Smooth muscle cell (in vitro differentiated cells): ENCODE measurements at regions not wholly inside any gene's neighbourhood (a gene's known extent, or its start where the extent isn't known, plus 50 kb on each side); places are given as distances from the start of the nearest gene placed in this dataset.

Experiments
- DNase-seq: peaks from one replicate; lab custom pipeline; 2025; ENCODE audit not compliant: unreplicated experiment; lab: John Stamatoyannopoulos, UW
- H2AFZ ChIP-seq: fragments of 200-600 bp; sonication (generic); 2 replicates; pipeline ENCODE4 v1.6.0; 2016; ENCODE audit warnings: antibody characterized with exemption, low read depth, mild to moderate bottlenecking
- H3F3A ChIP-seq: fragments of 200-600 bp; sonication (generic); 2 replicates; pipeline ENCODE4 v1.6.0; 2017; ENCODE audit warnings: antibody characterized with exemption, low read depth
- H3K27ac ChIP-seq: fragments of 200-600 bp; sonication (generic); 2 replicates; pipeline ENCODE4 v1.5.1; 2016; ENCODE audit warnings: low read depth, mild to moderate bottlenecking
- H3K27me3 ChIP-seq: fragments of 200-600 bp; sonication (generic); 2 replicates; pipeline ENCODE4 v1.6.1; 2016; ENCODE audit warnings: low read depth, mild to moderate bottlenecking
- H3K36me3 ChIP-seq: fragments of 200-600 bp; sonication (generic); 2 replicates; pipeline ENCODE4 v1.5.1; 2016; ENCODE audit warnings: low read depth
- H3K4me1 ChIP-seq: fragments of 200-600 bp; sonication (generic); 2 replicates; pipeline ENCODE4 v1.5.1; 2016; ENCODE audit warnings: low read depth
- H3K4me2 ChIP-seq: fragments of 200-600 bp; sonication (generic); 2 replicates; pipeline ENCODE4 v1.6.0; 2016; ENCODE audit warnings: mild to moderate bottlenecking
- H3K4me3 ChIP-seq: fragments of 200-600 bp; sonication (generic); 2 replicates; pipeline ENCODE4 v1.5.1; 2016; ENCODE audit warnings: mild to moderate bottlenecking
- H3K79me2 ChIP-seq: fragments of 200-600 bp; sonication (generic); 2 replicates; pipeline ENCODE4 v1.6.0; 2016; ENCODE audit warnings: low read depth, mild to moderate bottlenecking
- H3K9ac ChIP-seq: fragments of 200-600 bp; sonication (generic); 2 replicates; pipeline ENCODE4 v1.6.0; 2016; ENCODE audit warnings: low read depth
- H3K9me3 ChIP-seq: fragments of 200-600 bp; sonication (generic); replicated peaks from 2 replicates; pipeline ENCODE4 v1.5.1; 2016; ENCODE audit warnings: low read depth
- H4K20me1 ChIP-seq: fragments of 200-600 bp; sonication (generic); 2 replicates; pipeline ENCODE4 v1.6.0; 2016; ENCODE audit warnings: low read depth
- CTCF ChIP-seq: fragments of 200-600 bp; sonication (generic); IDR thresholded peaks from 2 replicates; pipeline ENCODE4 v1.5.1; 2017; ENCODE audit warnings: borderline replicate concordance, mild to moderate bottlenecking, antibody characterized with exemption; ENCODE audit not compliant: insufficient read depth, poor library complexity, severe bottlenecking
- WGBS: methylation state at CpG from one replicate; pipeline ENCODE4 v1.1.7; 2016; ENCODE audit warnings: low lambda C conversion rate; 5-methylcytosine and 5-hydroxymethylcytosine counted together

DNA sequence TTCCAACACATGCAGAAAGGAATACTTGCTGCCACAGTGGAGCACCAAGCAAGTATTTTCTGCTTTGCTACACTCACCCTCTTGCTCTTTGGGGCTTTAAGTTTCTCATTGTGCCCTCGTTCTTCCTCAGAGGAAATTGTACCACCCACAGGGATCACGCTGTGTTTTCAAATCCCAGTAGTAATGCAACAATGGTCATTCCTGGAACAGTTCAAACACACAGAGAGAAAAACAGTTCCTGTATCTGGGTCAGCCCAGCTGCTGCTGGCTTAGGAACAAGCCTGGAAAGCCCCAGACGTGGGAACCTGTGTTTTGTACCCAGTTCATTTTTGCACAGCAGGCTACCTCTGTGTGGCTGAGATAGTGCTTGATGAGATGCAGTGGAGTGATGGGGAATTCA is 907.8 kb downstream of the STPG2 start:
- Histone ChIP-seq H3K27me3 (no peaks in the 10 kb centered on the region), H3K27ac (no peak overlapping the region), H3K9ac (no peak overlapping the region), H3K36me3 (no peaks in the 10 kb centered on the region), H3F3A (no peaks in the 10 kb centered on the region), H3K4me2 (no peak overlapping the region), H4K20me1 (no peaks in the 10 kb centered on the region), H3K9me3 (no peaks in the 10 kb centered on the region), H3K4me1 (peaks cover 12% of the 10 kb centered on the region), H3K4me3 (no peak overlapping the region), H3K79me2 (no peaks in the 10 kb centered on the region), H2AFZ (no peak overlapping the region)
- no peak for DNase-seq
- TF ChIP-seq CTCF: no peak
- WGBS: 66% methylated on average over 3 of the region's 3 CpGs

- Histone ChIP-seq H3K27me3 (no peaks in the 10 kb centered on the region), H3K9ac (no peak overlapping the region), H3K4me2 (no peak overlapping the region), H3K79me2 (no peaks in the 10 kb centered on the region), H3K4me1 (peaks cover 12% of the 10 kb centered on the region), H3K27ac (no peak overlapping the region), H3F3A (no peaks in the 10 kb centered on the region), H4K20me1 (no peaks in the 10 kb centered on the region), H3K4me3 (no peak overlapping the region), H3K9me3 (no peaks in the 10 kb centered on the region), H3K36me3 (no peaks in the 10 kb centered on the region), H2AFZ (no peak overlapping the region)
- 95% methylated on average over 4 of the region's 4 CpGs for WGBS
- TF ChIP-seq CTCF: no peak
- no peak for DNase-seq
Measured at GRCh38 chr4:97238956-97239666, 904.2 kb downstream of the STPG2 start.

DNA sequence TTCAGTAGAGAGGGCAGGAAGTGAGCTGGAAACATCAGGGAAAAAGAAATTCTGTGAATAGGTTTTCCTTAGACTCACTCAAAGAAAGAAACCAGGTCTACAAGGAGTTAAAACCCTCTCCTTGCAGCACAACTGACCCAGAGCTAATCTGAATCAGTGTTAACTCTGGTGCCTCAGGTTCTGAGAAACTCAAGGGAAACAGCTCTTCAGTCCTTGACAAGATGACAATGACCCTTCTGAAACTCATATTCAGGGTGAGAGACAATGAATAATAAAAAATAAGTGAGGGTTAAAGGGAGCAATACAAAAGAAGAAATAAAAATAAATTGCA is 903.6 kb downstream of the STPG2 start:
- Histone ChIP-seq H3K79me2 (no peaks in the 10 kb centered on the region), H3K4me1 (peaks cover 12% of the 10 kb centered on the region), H3K9ac (no peak overlapping the region), H3K36me3 (no peaks in the 10 kb centered on the region), H3K4me2 (no peak overlapping the region), H3F3A (no peaks in the 10 kb centered on the region), H3K9me3 (no peaks in the 10 kb centered on the region), H3K27ac (no peak overlapping the region), H2AFZ (no peak overlapping the region), H4K20me1 (no peaks in the 10 kb centered on the region), H3K27me3 (no peaks in the 10 kb centered on the region), H3K4me3 (no peak overlapping the region)
- TF ChIP-seq CTCF: no peak
- DNase-seq: no peak

DNA sequence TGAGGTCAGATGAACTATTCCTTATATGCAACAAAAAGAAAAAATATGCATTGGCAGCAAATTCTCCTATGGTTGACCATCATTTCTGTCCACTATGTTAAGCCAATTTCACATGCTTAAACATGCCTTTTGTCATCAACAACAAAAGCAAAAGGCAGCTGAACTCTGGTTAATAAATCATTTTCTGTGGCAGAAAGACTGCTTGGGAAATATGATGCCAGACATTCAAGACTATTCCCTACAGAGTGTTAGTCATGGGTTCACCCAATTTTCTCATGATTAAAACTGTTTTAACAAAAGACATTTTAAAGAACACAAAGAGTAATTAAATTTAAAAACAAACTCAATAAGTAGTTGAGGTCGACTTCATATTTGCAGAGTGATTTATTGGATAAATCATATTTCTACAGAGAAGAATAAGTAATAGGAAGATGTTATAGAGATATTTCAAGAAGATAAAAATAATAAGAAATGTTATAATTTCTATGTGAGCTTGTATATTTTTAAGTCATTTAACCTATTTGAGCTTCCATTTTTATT is 890.6 kb downstream of the STPG2 start:
- H3K9ac ChIP-seq: no peak overlapping the region
- no peak overlapping the region for H2AFZ ChIP-seq
- no peaks in the 10 kb centered on the region for H3K79me2 ChIP-seq
- no peak for DNase-seq
- no peaks in the 10 kb centered on the region for H3K27me3 ChIP-seq
- no peaks in the 10 kb centered on the region for H3F3A ChIP-seq
- no peak overlapping the region for H3K4me3 ChIP-seq
- no peaks in the 10 kb centered on the region for H3K4me1 ChIP-seq
- H3K9me3 ChIP-seq: no peaks in the 10 kb centered on the region
- no peak overlapping the region for H3K4me2 ChIP-seq
- peak overlapping the region; percentile 24 for H3K27ac ChIP-seq
- TF ChIP-seq CTCF: no peak
- no peaks in the 10 kb centered on the region for H3K36me3 ChIP-seq
- no peaks in the 10 kb centered on the region for H4K20me1 ChIP-seq
- WGBS: 70% methylated on average over 1 of the region's 1 CpG
